Mesothelial cell of epicardium (in vitro differentiated cells): ENCODE measurements at regions not wholly inside any gene's neighbourhood (a gene's known extent, or its start where the extent isn't known, plus 50 kb on each side); places are given as distances from the start of the nearest gene placed in this dataset.

Experiments used
- DNase-seq, 2 experiments: peaks; one replicate each; pipeline ENCODE4 v3.0.0; 2021; ENCODE audit warnings: low spot score in 2 of 2; ENCODE audit not compliant: unreplicated experiment in 2 of 2
- H3K27ac Mint-ChIP-seq: 2 replicates; pipeline ENCODE4 v1.8.0; 2021; ENCODE audit warnings: mixed read lengths
- H3K27me3 Mint-ChIP-seq: 2 replicates; pipeline ENCODE4 v1.8.0; 2021; ENCODE audit warnings: low read depth, mixed read lengths
- H3K36me3 Mint-ChIP-seq: 2 replicates; pipeline ENCODE4 v1.8.0; 2021; ENCODE audit warnings: mixed read lengths
- H3K4me1 Mint-ChIP-seq: 2 replicates; pipeline ENCODE4 v1.8.0; 2021; ENCODE audit warnings: mixed read lengths
- H3K4me3 Mint-ChIP-seq: 2 replicates; pipeline ENCODE4 v1.8.0; 2021; ENCODE audit warnings: mild to moderate bottlenecking, moderate library complexity, mixed read lengths
- H3K9me3 Mint-ChIP-seq: 2 replicates; pipeline ENCODE4 v1.8.0; 2021; ENCODE audit warnings: mixed read lengths
- TF ChIP-seq, protein P1 (sequence below): fragments of 200-600 bp; sonication (generic); IDR thresholded peaks from one replicate; pipeline ENCODE4 v1.5.0; 2021; ENCODE audit warnings: antibody characterized with exemption; ENCODE audit not compliant: unreplicated experiment

DNA sequence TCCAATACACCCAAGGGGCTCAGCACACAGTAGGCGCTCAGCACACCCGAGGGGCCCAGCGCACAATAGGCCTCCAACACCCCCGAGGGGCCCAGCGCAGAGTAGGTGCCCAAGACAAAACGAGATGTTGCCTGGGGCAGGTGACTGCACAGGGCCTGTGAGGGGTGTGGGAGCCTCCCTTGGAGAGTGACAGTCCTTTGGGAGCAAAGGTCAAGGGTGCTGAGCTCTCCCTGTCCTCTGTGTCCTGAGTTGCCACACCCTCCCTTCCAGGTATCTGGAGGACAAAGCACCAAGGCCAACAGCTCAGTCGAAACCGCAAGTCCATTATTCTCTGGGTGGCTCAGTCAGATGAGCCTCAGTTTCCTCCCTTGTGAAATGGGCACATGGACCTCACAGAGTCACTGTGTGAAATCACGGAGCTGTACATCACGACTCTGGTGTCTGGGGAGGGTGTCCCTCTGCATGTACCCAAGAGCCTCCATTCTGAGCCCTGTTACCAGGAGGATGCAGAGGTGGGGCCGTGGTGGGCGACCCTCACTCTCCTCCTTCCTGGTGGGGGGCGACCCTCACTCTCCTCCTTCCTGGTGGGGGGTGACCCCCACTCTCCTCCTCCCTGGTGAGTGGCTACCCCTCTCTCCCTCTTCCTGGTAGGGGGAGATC lies 81.3 kb downstream of the FOXL3 start:
- DNase-seq = peak in 1 of 2 experiments; percentile 14
- TF ChIP-seq, protein P1, sequence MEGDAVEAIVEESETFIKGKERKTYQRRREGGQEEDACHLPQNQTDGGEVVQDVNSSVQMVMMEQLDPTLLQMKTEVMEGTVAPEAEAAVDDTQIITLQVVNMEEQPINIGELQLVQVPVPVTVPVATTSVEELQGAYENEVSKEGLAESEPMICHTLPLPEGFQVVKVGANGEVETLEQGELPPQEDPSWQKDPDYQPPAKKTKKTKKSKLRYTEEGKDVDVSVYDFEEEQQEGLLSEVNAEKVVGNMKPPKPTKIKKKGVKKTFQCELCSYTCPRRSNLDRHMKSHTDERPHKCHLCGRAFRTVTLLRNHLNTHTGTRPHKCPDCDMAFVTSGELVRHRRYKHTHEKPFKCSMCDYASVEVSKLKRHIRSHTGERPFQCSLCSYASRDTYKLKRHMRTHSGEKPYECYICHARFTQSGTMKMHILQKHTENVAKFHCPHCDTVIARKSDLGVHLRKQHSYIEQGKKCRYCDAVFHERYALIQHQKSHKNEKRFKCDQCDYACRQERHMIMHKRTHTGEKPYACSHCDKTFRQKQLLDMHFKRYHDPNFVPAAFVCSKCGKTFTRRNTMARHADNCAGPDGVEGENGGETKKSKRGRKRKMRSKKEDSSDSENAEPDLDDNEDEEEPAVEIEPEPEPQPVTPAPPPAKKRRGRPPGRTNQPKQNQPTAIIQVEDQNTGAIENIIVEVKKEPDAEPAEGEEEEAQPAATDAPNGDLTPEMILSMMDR = no peak
- H3K27ac Mint-ChIP-seq = no peak overlapping the region
- H3K4me3 Mint-ChIP-seq = no peak overlapping the region
- peaks cover 56% of the 10 kb centered on the region for H3K4me1 Mint-ChIP-seq
- H3K36me3 Mint-ChIP-seq = no peaks in the 10 kb centered on the region
- H3K27me3 Mint-ChIP-seq = no peaks in the 10 kb centered on the region
- H3K9me3 Mint-ChIP-seq = no peaks in the 10 kb centered on the region

DNA sequence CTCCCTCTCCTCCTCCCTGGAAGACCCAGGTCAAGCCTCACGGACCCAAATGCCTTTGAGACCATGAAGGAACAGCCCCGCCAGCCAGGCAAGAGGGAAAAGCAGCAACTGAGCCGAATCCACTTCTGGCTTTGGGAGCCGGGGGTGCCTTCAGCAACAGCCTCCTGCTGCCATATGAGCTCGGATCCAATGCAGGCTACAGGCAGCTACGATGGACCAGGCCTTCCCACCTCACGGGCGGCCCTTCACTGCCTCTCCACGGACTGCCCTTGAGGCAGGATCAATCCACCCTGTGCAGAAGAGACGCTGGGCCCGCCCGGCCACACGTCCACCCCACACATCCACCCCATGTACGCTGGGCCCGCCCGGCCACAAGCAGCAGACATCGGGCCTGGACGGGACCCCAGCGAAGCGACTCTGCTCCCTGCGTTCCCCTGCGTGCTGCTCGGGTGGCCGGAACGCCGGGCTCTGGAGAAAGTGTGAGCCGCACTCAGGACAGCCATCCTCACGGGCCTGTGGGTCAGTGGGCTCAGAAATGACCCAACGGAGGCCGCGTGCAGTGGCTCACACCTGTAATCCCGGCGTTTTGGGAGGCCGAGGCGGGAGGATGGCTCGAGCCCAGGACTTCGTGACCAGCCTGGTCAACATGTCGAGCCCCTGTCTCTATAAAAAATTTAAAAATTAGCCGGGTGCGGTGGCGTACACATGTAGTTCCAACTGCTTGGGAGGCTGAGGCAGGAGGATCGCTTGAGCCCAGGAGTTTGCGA lies 82.0 kb downstream of the FOXL3 start:
- peak; percentile 11 to 39 for DNase-seq
- no peaks in the 10 kb centered on the region for H3K9me3 Mint-ChIP-seq
- H3K4me3 Mint-ChIP-seq = no peak overlapping the region
- no peaks in the 10 kb centered on the region for H3K36me3 Mint-ChIP-seq
- H3K27me3 Mint-ChIP-seq = no peaks in the 10 kb centered on the region
- peaks cover 53% of the 10 kb centered on the region for H3K4me1 Mint-ChIP-seq
- H3K27ac Mint-ChIP-seq = peak overlapping the region; percentile 96
- TF ChIP-seq, protein P1 = no peak

DNA sequence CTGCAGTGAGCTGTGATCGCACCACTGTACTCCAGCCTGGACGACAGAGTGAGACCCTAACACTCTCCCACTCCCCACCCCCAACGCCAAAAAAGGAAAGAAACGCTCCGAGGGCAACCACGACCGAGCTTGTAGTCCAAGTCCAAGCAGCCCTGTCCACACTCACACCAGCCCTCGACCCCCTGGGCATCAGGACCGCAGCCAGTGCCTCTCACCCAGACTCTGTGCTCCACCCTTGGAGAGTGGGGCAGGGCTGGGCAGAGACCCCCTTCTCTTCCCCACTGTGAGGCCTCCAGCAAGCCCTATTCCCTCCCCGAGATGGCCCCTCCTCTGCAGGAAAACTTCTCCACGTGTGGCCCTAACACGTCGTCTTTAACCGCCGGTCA lies 82.6 kb downstream of the FOXL3 start:
- TF ChIP-seq, protein P1 = no peak
- no peaks in the 10 kb centered on the region for H3K9me3 Mint-ChIP-seq
- peak overlapping the region; percentile 17 for H3K4me3 Mint-ChIP-seq
- H3K27me3 Mint-ChIP-seq = no peaks in the 10 kb centered on the region
- no peak for DNase-seq
- peak overlapping the region; percentile 96 for H3K27ac Mint-ChIP-seq
- no peaks in the 10 kb centered on the region for H3K36me3 Mint-ChIP-seq
- peaks cover 50% of the 10 kb centered on the region for H3K4me1 Mint-ChIP-seq

DNA sequence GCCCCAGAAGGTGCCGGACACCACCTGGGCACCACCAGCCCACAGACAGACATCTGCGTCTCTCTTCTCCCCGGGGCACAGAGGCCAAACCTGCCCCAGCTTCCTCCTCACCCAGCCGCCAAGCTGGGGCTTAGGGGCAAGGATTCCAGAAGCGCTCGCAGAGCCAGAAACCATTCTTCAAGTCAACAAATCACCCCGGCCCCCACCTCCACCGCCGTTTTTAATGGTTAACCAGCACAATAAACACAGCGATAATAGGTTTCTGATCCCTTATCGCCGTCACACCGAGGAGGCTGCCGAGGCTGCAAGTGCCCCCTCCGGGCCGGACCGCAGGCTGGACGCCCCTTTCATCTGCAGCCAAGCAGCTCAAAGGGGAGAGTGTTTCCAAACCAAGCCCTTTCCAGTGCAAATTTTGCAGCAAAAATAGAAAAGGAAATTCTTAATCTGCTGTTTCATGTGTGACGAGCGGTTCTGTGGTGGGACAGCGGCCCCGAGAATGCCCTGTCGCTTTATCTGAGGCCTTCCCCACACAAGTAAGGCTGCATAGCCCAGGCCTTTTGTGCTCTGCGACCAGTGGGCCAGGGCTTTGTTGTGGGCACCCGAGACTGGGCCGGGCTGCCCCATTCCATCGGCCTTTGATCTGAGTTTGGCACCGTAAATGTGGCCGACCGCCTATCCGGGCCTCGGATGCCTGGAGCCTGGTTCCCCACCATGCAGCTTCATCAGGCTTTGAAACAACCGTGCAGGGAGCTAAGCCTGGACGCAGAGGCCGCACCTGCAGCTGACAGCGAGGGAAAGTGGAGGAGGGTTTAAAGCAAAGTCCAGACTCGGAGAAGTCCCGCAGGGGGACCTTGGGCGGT lies 83.2 kb downstream of the FOXL3 start:
- peak overlapping the region; percentile 17 for H3K4me3 Mint-ChIP-seq
- no peaks in the 10 kb centered on the region for H3K9me3 Mint-ChIP-seq
- peak; percentile 20 to 45 for DNase-seq
- H3K4me1 Mint-ChIP-seq = peaks cover 47% of the 10 kb centered on the region
- H3K27me3 Mint-ChIP-seq = peaks cover 3% of the 10 kb centered on the region
- TF ChIP-seq, protein P1 = no peak
- peak overlapping the region; percentile 96 for H3K27ac Mint-ChIP-seq
- H3K36me3 Mint-ChIP-seq = no peaks in the 10 kb centered on the region

DNA sequence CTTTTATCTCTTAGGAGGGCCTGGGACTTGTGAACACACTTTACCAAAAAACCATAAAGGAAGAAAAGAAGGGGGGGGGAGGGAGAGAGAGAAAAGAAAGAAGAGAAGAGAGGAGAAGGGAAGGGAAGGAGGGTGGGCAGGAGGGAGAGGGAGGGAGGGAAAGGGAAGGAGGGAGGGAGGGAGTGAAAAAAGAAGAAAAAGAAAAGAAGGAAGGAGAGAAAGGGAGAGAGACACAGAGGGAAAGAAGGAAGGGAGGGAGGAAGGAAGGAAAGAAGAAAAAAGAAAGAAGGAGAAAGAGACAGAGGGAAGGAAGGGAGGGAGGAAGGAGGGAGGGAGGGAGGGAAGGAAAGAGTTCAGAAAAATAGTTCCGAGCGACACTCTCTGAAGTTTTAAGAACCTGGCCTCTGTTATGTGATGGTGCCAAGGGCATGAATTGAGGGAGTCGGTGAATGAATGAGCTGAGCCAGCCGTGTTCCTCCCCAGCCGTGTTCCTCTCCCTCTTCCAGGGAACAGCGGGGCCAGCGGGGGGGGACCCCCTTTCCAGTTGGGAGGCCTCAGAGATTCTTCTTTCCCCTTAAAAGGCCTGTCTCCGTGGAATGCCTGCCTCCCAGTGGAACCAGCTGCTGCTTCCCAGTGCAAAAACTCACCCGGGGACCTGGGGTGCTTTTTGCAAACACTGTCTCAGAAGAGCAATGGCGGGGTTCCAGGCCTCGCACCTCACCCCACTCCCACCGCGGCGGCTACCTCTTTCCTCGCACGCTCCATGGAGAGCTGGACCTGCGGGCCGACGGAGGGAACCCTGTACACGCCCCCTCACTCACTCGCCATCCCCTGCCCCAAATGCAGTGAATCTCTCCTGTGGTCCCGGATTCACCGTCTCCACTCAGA lies 84.1 kb downstream of the FOXL3 start:
- H3K27ac Mint-ChIP-seq = peak overlapping the region; percentile 96

More for the DNA sequence above, 84.1 kb downstream of the FOXL3 start:
- H3K4me1 Mint-ChIP-seq = peaks cover 43% of the 10 kb centered on the region
- peaks cover 5% of the 10 kb centered on the region for H3K27me3 Mint-ChIP-seq
- TF ChIP-seq, protein P1 = no peak
- no peaks in the 10 kb centered on the region for H3K36me3 Mint-ChIP-seq
- H3K9me3 Mint-ChIP-seq = no peaks in the 10 kb centered on the region
- no peak overlapping the region for H3K4me3 Mint-ChIP-seq
- DNase-seq = peak in 1 of 2 experiments; percentile 37
